GM23248 (cell line): ENCODE measurements at regions not wholly inside any gene's neighbourhood (a gene's known extent, or its start where the extent isn't known, plus 50 kb on each side); places are given as distances from the start of the nearest gene placed in this dataset.

Experiments used
- EZH2 ChIP-seq: fragments of 200-600 bp; sonication (generic); IDR thresholded peaks from 2 replicates; pipeline ENCODE4 v1.6.1; 2018; ENCODE audit warnings: antibody characterized with exemption, mild to moderate bottlenecking; ENCODE audit not compliant: insufficient read depth, poor library complexity, severe bottlenecking
- EZH2phosphoT487 ChIP-seq: fragments of 200-600 bp; sonication (generic); IDR thresholded peaks from 2 replicates; pipeline ENCODE4 v1.6.1; 2018; ENCODE audit warnings: antibody characterized with exemption, moderate library complexity, mild to moderate bottlenecking, low read depth; ENCODE audit not compliant: insufficient read depth

DNA sequence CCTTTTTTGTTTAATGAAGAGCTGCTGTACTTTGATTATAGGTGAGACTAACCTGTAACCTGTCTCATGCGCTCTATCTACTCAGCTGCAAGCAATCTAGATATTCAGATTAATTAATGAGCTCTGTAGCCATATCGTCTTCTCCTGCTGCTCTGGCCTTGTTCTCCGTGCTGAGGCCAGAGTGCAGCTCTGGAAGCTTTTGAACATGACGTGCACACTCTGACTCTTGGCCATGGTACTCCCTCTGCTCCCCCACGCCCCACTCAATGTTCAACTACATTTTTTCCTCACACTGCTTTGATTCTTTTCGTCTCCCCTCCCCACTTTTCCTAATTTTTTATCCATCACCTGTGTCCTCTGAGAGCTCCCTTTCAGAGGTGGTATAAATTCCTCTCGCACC lies 751.8 kb downstream of the FGF9 start:
- TF ChIP-seq EZH2phosphoT487 (no peak), EZH2 (no peak)
